ENCODE measurements at regions not wholly inside any gene's neighbourhood (a gene's known extent, or its start where the extent isn't known, plus 50 kb on each side); places are given as distances from the start of the nearest gene placed in this dataset.

GRCh38 chr6:68080074-68080473 lies 555.0 kb upstream of the ADGRB3 start:
- TF ChIP-seq POLR2AphosphoS5 (IDR thresholded peaks at IDR 0.05): no peak
- TF ChIP-seq CTCF (IDR thresholded peaks at IDR 0.05): no peak
- TF ChIP-seq EP300 (IDR thresholded peaks at IDR 0.05; ENCODE audit: low read depth): no peak
- no peak for TF ChIP-seq POLR2A (IDR thresholded peaks at IDR 0.05)
